ENCODE measurements at regions not wholly inside any gene's neighbourhood (a gene's known extent, or its start where the extent isn't known, plus 50 kb on each side); places are given as distances from the start of the nearest gene placed in this dataset.

- Histone ChIP-seq H3K9ac (ENCODE audit: control insufficient read depth, extremely low read depth, insufficient read depth, low read length) (no peak overlapping the region), H3K9me3 (ENCODE audit: control insufficient read depth, low read depth, low read length) (no peaks in the 10 kb centered on the region), H3K4me3 (ENCODE audit: control insufficient read depth in 2 of 3, extremely low read depth in 1 of 3, insufficient read depth in 2 of 3, low read depth in 1 of 3, low read length in 3 of 3) (no peak overlapping the region), H3K27me3 (ENCODE audit: control insufficient read depth, extremely low read depth, insufficient read depth, low read length) (no peaks in the 10 kb centered on the region), H3K4me1 (ENCODE audit: control insufficient read depth, extremely low read depth, insufficient read depth, low read length) (no peaks in the 10 kb centered on the region), H3K36me3 (ENCODE audit: control insufficient read depth in 2 of 2, extremely low read depth in 1 of 2, insufficient read depth in 2 of 2, low read length in 2 of 2) (no peaks in the 10 kb centered on the region), H3K79me2 (ENCODE audit: control insufficient read depth, insufficient read depth, low read length) (no peaks in the 10 kb centered on the region), H2AFZ (ENCODE audit: control insufficient read depth, low read length) (no peak overlapping the region), H3K4me2 (ENCODE audit: control insufficient read depth, extremely low read depth, insufficient read depth, low read depth, low read length) (no peak overlapping the region), H3K27ac (ENCODE audit: control insufficient read depth, insufficient read depth, low read length) (no peak overlapping the region), H4K20me1 (ENCODE audit: control insufficient read depth, extremely low read depth, insufficient read depth, low read length) (no peaks in the 10 kb centered on the region), H3K9me1 (ENCODE audit: control insufficient read depth, extremely low read depth, insufficient read depth, low read length) (no peaks in the 10 kb centered on the region)
- TF ChIP-seq EZH2 (IDR thresholded peaks at IDR 0.05; ENCODE audit: low read length): no peak
- no peak for TF ChIP-seq CTCF (optimal IDR thresholded peaks at IDR 0.05 in 1 of 3, IDR thresholded peaks at IDR 0.05 in 1 of 3, conservative IDR thresholded peaks at IDR 0.05 in 1 of 3; ENCODE audit: extremely low read depth in 1 of 3, insufficient read depth in 2 of 3, low read length in 3 of 3)
- FAIRE-seq: no peak
- dilution Hi-C loops (cut with MboI; ENCODE audit: extremely low pct_ligation_motif_present, low sequenced_read_pairs): no loop called here
- DNase-seq (ENCODE audit: low read depth, low spot score): no peak
Observed at GRCh38 chr2:139159177-139159576, 379.0 kb upstream of the NXPH2 start.

DNA sequence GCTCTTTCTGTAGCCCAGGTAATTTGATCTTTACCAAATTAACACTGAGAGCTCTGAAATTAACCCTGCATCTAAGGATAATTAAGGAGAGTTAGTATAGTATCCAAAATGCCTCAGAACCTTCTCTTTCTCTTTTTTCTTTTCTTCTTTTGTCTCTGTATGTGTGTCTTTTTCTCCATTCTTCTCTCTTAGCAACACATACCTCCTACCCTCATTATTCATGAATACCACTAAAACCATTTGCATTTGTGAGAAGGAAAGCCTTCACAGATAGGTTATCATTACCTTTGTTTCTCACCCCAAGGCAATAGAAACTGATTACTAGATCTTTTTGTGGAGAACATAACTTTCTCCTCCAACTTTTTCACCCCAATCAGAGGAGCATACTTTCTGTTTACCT lies 376.5 kb upstream of the NXPH2 start:
- DNase-seq (ENCODE audit: low read depth, low spot score) (no peak), FAIRE-seq (no peak)
- no peak overlapping the region for H3K27ac ChIP-seq (ENCODE audit: control insufficient read depth, insufficient read depth, low read length)
- no peak overlapping the region for H2AFZ ChIP-seq (ENCODE audit: control insufficient read depth, low read length)
- H3K9me1 ChIP-seq (ENCODE audit: control insufficient read depth, extremely low read depth, insufficient read depth, low read length): no peaks in the 10 kb centered on the region
- TF ChIP-seq CTCF (optimal IDR thresholded peaks at IDR 0.05 in 1 of 3, IDR thresholded peaks at IDR 0.05 in 1 of 3, conservative IDR thresholded peaks at IDR 0.05 in 1 of 3; ENCODE audit: extremely low read depth in 1 of 3, insufficient read depth in 2 of 3, low read length in 3 of 3) (no peak), EZH2 (IDR thresholded peaks at IDR 0.05; ENCODE audit: low read length) (no peak)
- no peaks in the 10 kb centered on the region for H3K4me1 ChIP-seq (ENCODE audit: control insufficient read depth, extremely low read depth, insufficient read depth, low read length)
- dilution Hi-C loops (cut with MboI; ENCODE audit: extremely low pct_ligation_motif_present, low sequenced_read_pairs): no loop called here
- no peaks in the 10 kb centered on the region for H3K79me2 ChIP-seq (ENCODE audit: control insufficient read depth, insufficient read depth, low read length)
- H3K4me3 ChIP-seq (ENCODE audit: control insufficient read depth in 2 of 3, extremely low read depth in 1 of 3, insufficient read depth in 2 of 3, low read depth in 1 of 3, low read length in 3 of 3): no peak overlapping the region
- no peaks in the 10 kb centered on the region for H3K36me3 ChIP-seq (ENCODE audit: control insufficient read depth in 2 of 2, extremely low read depth in 1 of 2, insufficient read depth in 2 of 2, low read length in 2 of 2)
- no peaks in the 10 kb centered on the region for H3K27me3 ChIP-seq (ENCODE audit: control insufficient read depth, extremely low read depth, insufficient read depth, low read length)
- H3K9ac ChIP-seq (ENCODE audit: control insufficient read depth, extremely low read depth, insufficient read depth, low read length): no peak overlapping the region
- H3K9me3 ChIP-seq (ENCODE audit: control insufficient read depth, low read depth, low read length): no peaks in the 10 kb centered on the region
- no peak overlapping the region for H3K4me2 ChIP-seq (ENCODE audit: control insufficient read depth, extremely low read depth, insufficient read depth, low read depth, low read length)
- no peaks in the 10 kb centered on the region for H4K20me1 ChIP-seq (ENCODE audit: control insufficient read depth, extremely low read depth, insufficient read depth, low read length)
